WTC11 (cell line): ENCODE measurements at regions not wholly inside any gene's neighbourhood (a gene's known extent, or its start where the extent isn't known, plus 50 kb on each side); places are given as distances from the start of the nearest gene placed in this dataset.

ENCODE experiments used
- ATAC-seq: fragments of 200-7000 bp; cut with Tn5 transposase; 2 replicates; pipeline ENCODE4 v1.10.0; 2021; ENCODE audit warnings: mild to moderate bottlenecking, moderate library complexity
- CTCF ChIA-PET: fragments of 300-600 bp; sonication (Branson Sonifier 250); formaldehyde crosslinking; loops from one replicate; lab custom pipeline; 2021; ENCODE audit warnings: antibody characterized with exemption; lab: Charles Lee
- POLR2A ChIA-PET: fragments of 350-600 bp; sonication (Branson Sonifier 250); formaldehyde crosslinking; loops from one replicate; lab custom pipeline; 2021; ENCODE audit warnings: antibody characterized with exemption; lab: Charles Lee
- DNase-seq: peaks from one replicate; pipeline ENCODE4 v3.0.0; 2021; ENCODE audit warnings: low spot score
- H3K27ac Mint-ChIP-seq: 2 replicates; pipeline ENCODE4 v1.8.0; 2021; ENCODE audit warnings: mixed read lengths
- H3K27me3 Mint-ChIP-seq: 2 replicates; pipeline ENCODE4 v1.8.0; 2021; ENCODE audit warnings: low read depth, mild to moderate bottlenecking, moderate library complexity, mixed read lengths
- H3K36me3 Mint-ChIP-seq: 2 replicates; pipeline ENCODE4 v1.8.0; 2021; ENCODE audit warnings: mixed read lengths
- H3K4me1 Mint-ChIP-seq: 2 replicates; pipeline ENCODE4 v1.8.0; 2022; ENCODE audit warnings: mixed read lengths
- H3K4me3 Mint-ChIP-seq: 2 replicates; pipeline ENCODE4 v1.8.0; 2021; ENCODE audit warnings: mild to moderate bottlenecking, moderate library complexity, mixed read lengths
- H3K9me3 Mint-ChIP-seq: 2 replicates; pipeline ENCODE4 v1.8.0; 2021; ENCODE audit warnings: mixed read lengths
- ATF1 ChIP-seq: sonication (generic); formaldehyde crosslinking; IDR thresholded peaks from 2 replicates; pipeline ENCODE4 v1.8.1; 2023; ENCODE audit warnings: mild to moderate bottlenecking, moderate library complexity, missing genetic modification reagents
- CREM ChIP-seq: sonication (generic); formaldehyde crosslinking; IDR thresholded peaks from 2 replicates; pipeline ENCODE4 v1.8.1; 2022; ENCODE audit warnings: mild to moderate bottlenecking, missing genetic modification reagents, moderate library complexity
- ESRRA ChIP-seq: sonication (generic); formaldehyde crosslinking; IDR thresholded peaks from 2 replicates; pipeline ENCODE4 v1.8.1; 2022; ENCODE audit warnings: mild to moderate bottlenecking, missing genetic modification reagents, borderline replicate concordance
- ETV6 ChIP-seq: sonication (generic); formaldehyde crosslinking; IDR thresholded peaks from 2 replicates; pipeline ENCODE4 v1.8.1; 2022; ENCODE audit warnings: mild to moderate bottlenecking, missing genetic modification reagents
- GABPB1 ChIP-seq: sonication (generic); formaldehyde crosslinking; IDR thresholded peaks from 2 replicates; pipeline ENCODE4 v1.8.1; 2023; ENCODE audit warnings: mild to moderate bottlenecking, missing genetic modification reagents
- GRHL2 ChIP-seq: fragments of 250-450 bp; sonication (Bioruptor Pico); IDR thresholded peaks from 2 replicates; pipeline ENCODE4 v1.8.0; 2022; ENCODE audit warnings: mild to moderate bottlenecking, moderate library complexity; ENCODE audit not compliant: insufficient replicate concordance, severe bottlenecking
- HMGA2 ChIP-seq: fragments of 250-450 bp; sonication (Bioruptor Pico); IDR thresholded peaks from 2 replicates; pipeline ENCODE4 v1.4.0; 2021; ENCODE audit warnings: mild to moderate bottlenecking, moderate library complexity
- JAZF1 ChIP-seq: fragments of 250-450 bp; sonication (Bioruptor Pico); IDR thresholded peaks from 2 replicates; pipeline ENCODE4 v1.9.0; 2021; ENCODE audit warnings: moderate library complexity, mild to moderate bottlenecking, inconsistent platforms
- MYBL2 ChIP-seq: sonication (generic); formaldehyde crosslinking; IDR thresholded peaks from 2 replicates; pipeline ENCODE4 v1.8.1; 2023; ENCODE audit warnings: mild to moderate bottlenecking, moderate library complexity, missing genetic modification reagents
- NFATC4 ChIP-seq: fragments of 250-450 bp; sonication (Bioruptor Pico); IDR thresholded peaks from 2 replicates; pipeline ENCODE4 v1.9.0; 2021; ENCODE audit warnings: mild to moderate bottlenecking
- NFE2L1 ChIP-seq: sonication (generic); formaldehyde crosslinking; IDR thresholded peaks from 2 replicates; pipeline ENCODE4 v1.8.1; 2023; ENCODE audit warnings: missing genetic modification reagents
- NFYB ChIP-seq: sonication (generic); formaldehyde crosslinking; conservative IDR thresholded peaks from 2 replicates; pipeline ENCODE4 v1.8.0; 2022; ENCODE audit warnings: low read depth, missing genetic modification reagents
- NR1H2 ChIP-seq: sonication (generic); formaldehyde crosslinking; IDR thresholded peaks from 2 replicates; pipeline ENCODE4 v1.9.0; 2021; ENCODE audit warnings: mild to moderate bottlenecking, moderate library complexity, missing genetic modification reagents
- NR2C2 ChIP-seq: sonication (generic); formaldehyde crosslinking; IDR thresholded peaks from 2 replicates; pipeline ENCODE4 v1.8.0; 2022; ENCODE audit warnings: mild to moderate bottlenecking, missing genetic modification reagents
- OVOL2 ChIP-seq: fragments of 250-450 bp; sonication (Bioruptor Pico); IDR thresholded peaks from 2 replicates; pipeline ENCODE4 v1.9.0; 2021; ENCODE audit warnings: mild to moderate bottlenecking, borderline replicate concordance
- PRRX2 ChIP-seq: fragments of 250-450 bp; sonication (Bioruptor Pico); IDR thresholded peaks from 2 replicates; pipeline ENCODE4 v1.8.0; 2021; ENCODE audit warnings: mild to moderate bottlenecking
- TEAD1 ChIP-seq: sonication (generic); formaldehyde crosslinking; IDR thresholded peaks from 2 replicates; pipeline ENCODE4 v1.8.0; 2022; ENCODE audit warnings: mild to moderate bottlenecking, missing genetic modification reagents
- TEAD4 ChIP-seq: sonication (generic); formaldehyde crosslinking; IDR thresholded peaks from 2 replicates; pipeline ENCODE4 v1.8.0; 2022; ENCODE audit warnings: mild to moderate bottlenecking, missing genetic modification reagents
- ZNF263 ChIP-seq: sonication (generic); formaldehyde crosslinking; IDR thresholded peaks from 2 replicates; pipeline ENCODE4 v1.8.1; 2022; ENCODE audit warnings: low read depth, mild to moderate bottlenecking, moderate library complexity, missing genetic modification reagents
- ZNF396 ChIP-seq: fragments of 250-450 bp; sonication (Bioruptor Pico); IDR thresholded peaks from 2 replicates; pipeline ENCODE4 v1.8.0; 2021; ENCODE audit warnings: mild to moderate bottlenecking, moderate library complexity, borderline replicate concordance
- ZNF416 ChIP-seq: fragments of 250-450 bp; sonication (Bioruptor Pico); IDR thresholded peaks from 2 replicates; pipeline ENCODE4 v1.9.0; 2021; ENCODE audit warnings: mild to moderate bottlenecking, inconsistent platforms
- TF ChIP-seq, protein P1 (sequence below): sonication (generic); formaldehyde crosslinking; IDR thresholded peaks from 2 replicates; pipeline ENCODE4 v1.8.0; 2022; ENCODE audit warnings: mild to moderate bottlenecking, missing genetic modification reagents
- TF ChIP-seq, protein P2 (sequence below): sonication (generic); formaldehyde crosslinking; IDR thresholded peaks from 2 replicates; pipeline ENCODE4 v1.8.1; 2023; ENCODE audit warnings: mild to moderate bottlenecking, missing genetic modification reagents, moderate library complexity
- TF ChIP-seq, protein P3 (sequence below): sonication (generic); formaldehyde crosslinking; IDR thresholded peaks from 2 replicates; pipeline ENCODE4 v1.8.0; 2022; ENCODE audit warnings: missing genetic modification reagents
- TF ChIP-seq, protein P4 (sequence below): sonication (generic); formaldehyde crosslinking; conservative IDR thresholded peaks from 2 replicates; pipeline ENCODE4 v1.8.1; 2022; ENCODE audit warnings: mild to moderate bottlenecking, missing genetic modification reagents
- TF ChIP-seq, protein P5 (sequence below): sonication (generic); formaldehyde crosslinking; IDR thresholded peaks from 2 replicates; pipeline ENCODE4 v1.8.1; 2023; ENCODE audit warnings: mild to moderate bottlenecking, missing genetic modification reagents, moderate library complexity
- TF ChIP-seq, protein P6 (sequence below): sonication (generic); formaldehyde crosslinking; IDR thresholded peaks from 2 replicates; pipeline ENCODE4 v1.8.0; 2023; ENCODE audit warnings: missing genetic modification reagents, mild to moderate bottlenecking, borderline replicate concordance

DNA sequence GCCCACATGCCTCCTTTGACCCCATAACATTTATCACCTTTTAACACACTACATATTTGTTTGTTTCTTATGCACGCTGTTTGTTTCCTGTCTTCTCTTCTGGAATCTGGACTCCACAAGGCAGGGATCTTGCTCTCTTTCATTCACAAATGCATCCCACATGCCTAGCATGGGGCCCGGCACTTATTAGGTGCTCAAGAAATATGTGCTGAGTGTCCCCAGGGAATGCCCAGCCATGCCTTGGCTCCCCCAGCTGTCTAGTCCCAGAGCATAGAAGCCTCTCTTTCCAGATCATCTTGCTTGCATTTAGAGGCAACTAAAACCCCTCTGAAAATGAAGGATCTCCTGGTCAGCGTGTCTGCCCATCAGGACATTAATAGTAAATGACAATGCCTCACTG, 283.7 kb downstream of the CBLN1 start (continued):
- TF ChIP-seq, protein P1, sequence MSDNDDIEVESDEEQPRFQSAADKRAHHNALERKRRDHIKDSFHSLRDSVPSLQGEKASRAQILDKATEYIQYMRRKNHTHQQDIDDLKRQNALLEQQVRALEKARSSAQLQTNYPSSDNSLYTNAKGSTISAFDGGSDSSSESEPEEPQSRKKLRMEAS (CRISPR knock-in tag): no peak
- TF ChIP-seq MYBL2 (CRISPR knock-in tag): no peak
- no peak for TF ChIP-seq ESRRA (CRISPR knock-in tag)
- TF ChIP-seq, protein P2, sequence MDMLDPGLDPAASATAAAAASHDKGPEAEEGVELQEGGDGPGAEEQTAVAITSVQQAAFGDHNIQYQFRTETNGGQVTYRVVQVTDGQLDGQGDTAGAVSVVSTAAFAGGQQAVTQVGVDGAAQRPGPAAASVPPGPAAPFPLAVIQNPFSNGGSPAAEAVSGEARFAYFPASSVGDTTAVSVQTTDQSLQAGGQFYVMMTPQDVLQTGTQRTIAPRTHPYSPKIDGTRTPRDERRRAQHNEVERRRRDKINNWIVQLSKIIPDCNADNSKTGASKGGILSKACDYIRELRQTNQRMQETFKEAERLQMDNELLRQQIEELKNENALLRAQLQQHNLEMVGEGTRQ (CRISPR knock-in tag): no peak
- TF ChIP-seq, protein P3, sequence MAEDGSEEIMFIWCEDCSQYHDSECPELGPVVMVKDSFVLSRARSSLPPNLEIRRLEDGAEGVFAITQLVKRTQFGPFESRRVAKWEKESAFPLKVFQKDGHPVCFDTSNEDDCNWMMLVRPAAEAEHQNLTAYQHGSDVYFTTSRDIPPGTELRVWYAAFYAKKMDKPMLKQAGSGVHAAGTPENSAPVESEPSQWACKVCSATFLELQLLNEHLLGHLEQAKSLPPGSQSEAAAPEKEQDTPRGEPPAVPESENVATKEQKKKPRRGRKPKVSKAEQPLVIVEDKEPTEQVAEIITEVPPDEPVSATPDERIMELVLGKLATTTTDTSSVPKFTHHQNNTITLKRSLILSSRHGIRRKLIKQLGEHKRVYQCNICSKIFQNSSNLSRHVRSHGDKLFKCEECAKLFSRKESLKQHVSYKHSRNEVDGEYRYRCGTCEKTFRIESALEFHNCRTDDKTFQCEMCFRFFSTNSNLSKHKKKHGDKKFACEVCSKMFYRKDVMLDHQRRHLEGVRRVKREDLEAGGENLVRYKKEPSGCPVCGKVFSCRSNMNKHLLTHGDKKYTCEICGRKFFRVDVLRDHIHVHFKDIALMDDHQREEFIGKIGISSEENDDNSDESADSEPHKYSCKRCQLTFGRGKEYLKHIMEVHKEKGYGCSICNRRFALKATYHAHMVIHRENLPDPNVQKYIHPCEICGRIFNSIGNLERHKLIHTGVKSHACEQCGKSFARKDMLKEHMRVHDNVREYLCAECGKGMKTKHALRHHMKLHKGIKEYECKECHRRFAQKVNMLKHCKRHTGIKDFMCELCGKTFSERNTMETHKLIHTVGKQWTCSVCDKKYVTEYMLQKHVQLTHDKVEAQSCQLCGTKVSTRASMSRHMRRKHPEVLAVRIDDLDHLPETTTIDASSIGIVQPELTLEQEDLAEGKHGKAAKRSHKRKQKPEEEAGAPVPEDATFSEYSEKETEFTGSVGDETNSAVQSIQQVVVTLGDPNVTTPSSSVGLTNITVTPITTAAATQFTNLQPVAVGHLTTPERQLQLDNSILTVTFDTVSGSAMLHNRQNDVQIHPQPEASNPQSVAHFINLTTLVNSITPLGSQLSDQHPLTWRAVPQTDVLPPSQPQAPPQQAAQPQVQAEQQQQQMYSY: no peak
- no peak for TF ChIP-seq NFE2L1 (CRISPR knock-in tag)
- TF ChIP-seq NFATC4 (CRISPR knock-in tag): no peak
- TF ChIP-seq, protein P4, sequence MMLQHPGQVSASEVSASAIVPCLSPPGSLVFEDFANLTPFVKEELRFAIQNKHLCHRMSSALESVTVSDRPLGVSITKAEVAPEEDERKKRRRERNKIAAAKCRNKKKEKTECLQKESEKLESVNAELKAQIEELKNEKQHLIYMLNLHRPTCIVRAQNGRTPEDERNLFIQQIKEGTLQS (CRISPR knock-in tag): no peak

DNA sequence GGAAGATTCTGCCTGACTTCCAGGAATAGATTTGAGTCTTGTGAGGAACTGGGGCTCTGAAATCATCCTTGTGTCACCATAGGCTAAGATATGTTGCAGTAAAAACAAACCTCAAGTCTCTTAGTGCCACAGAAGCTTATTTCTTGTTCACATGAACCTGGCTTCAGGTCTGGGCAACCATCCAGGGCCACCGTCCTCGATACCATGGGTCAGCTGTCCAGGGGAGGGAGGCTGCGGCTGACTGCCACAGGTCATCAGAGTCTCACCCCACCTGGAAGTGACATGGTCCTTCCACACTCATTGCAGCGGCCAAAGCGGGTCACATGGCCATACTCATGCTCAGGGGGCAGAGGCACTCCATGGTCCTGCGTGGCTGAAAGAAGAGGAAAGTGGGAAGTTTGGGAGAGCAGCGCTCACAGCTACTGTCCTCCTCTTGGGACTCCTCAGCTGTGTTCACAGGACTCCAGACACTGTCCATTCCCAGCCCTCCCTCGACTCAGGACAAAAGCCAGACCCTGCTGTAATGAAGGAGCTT, 284.5 kb downstream of the CBLN1 start:
- Mint-ChIP-seq H3K27ac (no peak overlapping the region), H3K4me1 (peaks cover 22% of the 10 kb centered on the region), H3K4me3 (no peak overlapping the region), H3K9me3 (no peaks in the 10 kb centered on the region), H3K27me3 (no peaks in the 10 kb centered on the region), H3K36me3 (no peaks in the 10 kb centered on the region)
- DNase-seq (no peak), ATAC-seq (no peak)
- POLR2A ChIA-PET: no interaction called here
- TF ChIP-seq ZNF396 (CRISPR knock-in tag) (no peak), ATF1 (CRISPR knock-in tag) (no peak), PRRX2 (no peak), ZNF263 (CRISPR knock-in tag) (no peak), NR2C2 (CRISPR knock-in tag) (no peak), ESRRA (CRISPR knock-in tag) (no peak), GRHL2 (no peak), ZNF416 (CRISPR knock-in tag) (no peak), NFE2L1 (CRISPR knock-in tag) (no peak), OVOL2 (no peak), CREM (CRISPR knock-in tag) (no peak), HMGA2 (no peak), NFYB (CRISPR knock-in tag) (no peak), GABPB1 (no peak)
- CTCF ChIA-PET: interaction anchor here (0.6 to 2.2 kb wide), 2 partner anchors 98 to 316 kb away, joined by 3 to 6 read pairs; no protein-coding TSS in a partner anchor

DNA sequence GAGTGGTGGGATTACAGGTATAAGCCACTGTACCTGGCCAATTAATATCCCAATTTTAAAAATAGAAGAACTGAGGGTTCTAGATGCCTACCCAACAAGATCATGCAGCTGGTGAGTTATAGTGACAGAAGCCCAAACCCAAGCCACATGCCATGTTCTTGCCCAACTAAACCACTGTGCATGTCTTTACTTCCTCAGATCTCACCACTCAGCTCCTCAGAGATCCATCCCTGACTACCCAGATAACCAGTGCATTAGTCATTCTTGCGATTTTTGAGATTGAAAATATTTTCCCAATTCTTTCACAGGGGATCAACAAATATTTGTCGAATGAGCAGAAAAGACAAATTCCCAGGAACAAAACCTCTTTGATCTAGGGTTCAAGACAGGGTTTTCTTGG, 303.1 kb downstream of the CBLN1 start:
- Mint-ChIP-seq H3K27ac (no peak overlapping the region), H3K36me3 (no peaks in the 10 kb centered on the region), H3K4me3 (no peak overlapping the region), H3K9me3 (peaks cover 4% of the 10 kb centered on the region), H3K4me1 (no peaks in the 10 kb centered on the region), H3K27me3 (peaks cover 2% of the 10 kb centered on the region; the same call in 1 of the 2 replicates)
- CTCF ChIA-PET: no interaction called here
- DNase-seq: no peak
- POLR2A ChIA-PET: no interaction called here
- TF ChIP-seq, protein P5, sequence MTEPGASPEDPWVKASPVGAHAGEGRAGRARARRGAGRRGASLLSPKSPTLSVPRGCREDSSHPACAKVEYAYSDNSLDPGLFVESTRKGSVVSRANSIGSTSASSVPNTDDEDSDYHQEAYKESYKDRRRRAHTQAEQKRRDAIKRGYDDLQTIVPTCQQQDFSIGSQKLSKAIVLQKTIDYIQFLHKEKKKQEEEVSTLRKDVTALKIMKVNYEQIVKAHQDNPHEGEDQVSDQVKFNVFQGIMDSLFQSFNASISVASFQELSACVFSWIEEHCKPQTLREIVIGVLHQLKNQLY (CRISPR knock-in tag): no peak
- TF ChIP-seq TEAD4: no peak
- no peak for TF ChIP-seq TEAD1 (CRISPR knock-in tag)
- TF ChIP-seq NR1H2 (CRISPR knock-in tag): no peak
- no peak for TF ChIP-seq ETV6 (CRISPR knock-in tag)
- TF ChIP-seq JAZF1: no peak
- TF ChIP-seq ZNF416 (CRISPR knock-in tag): no peak
- no peak for TF ChIP-seq NFE2L1 (CRISPR knock-in tag)
- TF ChIP-seq, protein P6, sequence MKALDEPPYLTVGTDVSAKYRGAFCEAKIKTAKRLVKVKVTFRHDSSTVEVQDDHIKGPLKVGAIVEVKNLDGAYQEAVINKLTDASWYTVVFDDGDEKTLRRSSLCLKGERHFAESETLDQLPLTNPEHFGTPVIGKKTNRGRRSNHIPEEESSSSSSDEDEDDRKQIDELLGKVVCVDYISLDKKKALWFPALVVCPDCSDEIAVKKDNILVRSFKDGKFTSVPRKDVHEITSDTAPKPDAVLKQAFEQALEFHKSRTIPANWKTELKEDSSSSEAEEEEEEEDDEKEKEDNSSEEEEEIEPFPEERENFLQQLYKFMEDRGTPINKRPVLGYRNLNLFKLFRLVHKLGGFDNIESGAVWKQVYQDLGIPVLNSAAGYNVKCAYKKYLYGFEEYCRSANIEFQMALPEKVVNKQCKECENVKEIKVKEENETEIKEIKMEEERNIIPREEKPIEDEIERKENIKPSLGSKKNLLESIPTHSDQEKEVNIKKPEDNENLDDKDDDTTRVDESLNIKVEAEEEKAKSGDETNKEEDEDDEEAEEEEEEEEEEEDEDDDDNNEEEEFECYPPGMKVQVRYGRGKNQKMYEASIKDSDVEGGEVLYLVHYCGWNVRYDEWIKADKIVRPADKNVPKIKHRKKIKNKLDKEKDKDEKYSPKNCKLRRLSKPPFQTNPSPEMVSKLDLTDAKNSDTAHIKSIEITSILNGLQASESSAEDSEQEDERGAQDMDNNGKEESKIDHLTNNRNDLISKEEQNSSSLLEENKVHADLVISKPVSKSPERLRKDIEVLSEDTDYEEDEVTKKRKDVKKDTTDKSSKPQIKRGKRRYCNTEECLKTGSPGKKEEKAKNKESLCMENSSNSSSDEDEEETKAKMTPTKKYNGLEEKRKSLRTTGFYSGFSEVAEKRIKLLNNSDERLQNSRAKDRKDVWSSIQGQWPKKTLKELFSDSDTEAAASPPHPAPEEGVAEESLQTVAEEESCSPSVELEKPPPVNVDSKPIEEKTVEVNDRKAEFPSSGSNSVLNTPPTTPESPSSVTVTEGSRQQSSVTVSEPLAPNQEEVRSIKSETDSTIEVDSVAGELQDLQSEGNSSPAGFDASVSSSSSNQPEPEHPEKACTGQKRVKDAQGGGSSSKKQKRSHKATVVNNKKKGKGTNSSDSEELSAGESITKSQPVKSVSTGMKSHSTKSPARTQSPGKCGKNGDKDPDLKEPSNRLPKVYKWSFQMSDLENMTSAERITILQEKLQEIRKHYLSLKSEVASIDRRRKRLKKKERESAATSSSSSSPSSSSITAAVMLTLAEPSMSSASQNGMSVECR: no peak
- no peak for ATAC-seq
